GM20000 (cell line): ENCODE measurements at regions not wholly inside any gene's neighbourhood (a gene's known extent, or its start where the extent isn't known, plus 50 kb on each side); places are given as distances from the start of the nearest gene placed in this dataset.

Source experiments
- DNase-seq: peaks from one replicate; pipeline ENCODE4 v3.0.0; 2012; ENCODE audit warnings: low spot score
- TF ChIP-seq, protein P1 (sequence below): IDR thresholded peaks from 2 replicates; pipeline ENCODE4 v1.5.1; 2012; ENCODE audit warnings: mild to moderate bottlenecking, control low read depth; ENCODE audit errors: extremely low read depth, missing control alignments

- TF ChIP-seq, protein P1, sequence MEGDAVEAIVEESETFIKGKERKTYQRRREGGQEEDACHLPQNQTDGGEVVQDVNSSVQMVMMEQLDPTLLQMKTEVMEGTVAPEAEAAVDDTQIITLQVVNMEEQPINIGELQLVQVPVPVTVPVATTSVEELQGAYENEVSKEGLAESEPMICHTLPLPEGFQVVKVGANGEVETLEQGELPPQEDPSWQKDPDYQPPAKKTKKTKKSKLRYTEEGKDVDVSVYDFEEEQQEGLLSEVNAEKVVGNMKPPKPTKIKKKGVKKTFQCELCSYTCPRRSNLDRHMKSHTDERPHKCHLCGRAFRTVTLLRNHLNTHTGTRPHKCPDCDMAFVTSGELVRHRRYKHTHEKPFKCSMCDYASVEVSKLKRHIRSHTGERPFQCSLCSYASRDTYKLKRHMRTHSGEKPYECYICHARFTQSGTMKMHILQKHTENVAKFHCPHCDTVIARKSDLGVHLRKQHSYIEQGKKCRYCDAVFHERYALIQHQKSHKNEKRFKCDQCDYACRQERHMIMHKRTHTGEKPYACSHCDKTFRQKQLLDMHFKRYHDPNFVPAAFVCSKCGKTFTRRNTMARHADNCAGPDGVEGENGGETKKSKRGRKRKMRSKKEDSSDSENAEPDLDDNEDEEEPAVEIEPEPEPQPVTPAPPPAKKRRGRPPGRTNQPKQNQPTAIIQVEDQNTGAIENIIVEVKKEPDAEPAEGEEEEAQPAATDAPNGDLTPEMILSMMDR: no peak
- no peak for DNase-seq
Observed at GRCh38 chr15:95990833-95991232, 339.7 kb upstream of the NR2F2 start.

- TF ChIP-seq, protein P1: no peak
- no peak for DNase-seq
Observed at GRCh38 chr15:95994418-95994817, 336.1 kb upstream of the NR2F2 start.

- TF ChIP-seq, protein P1: no peak
- DNase-seq: no peak
Observed at GRCh38 chr15:95995375-95996168, 334.9 kb upstream of the NR2F2 start.

- no peak for DNase-seq
- TF ChIP-seq, protein P1: no peak
Observed at GRCh38 chr15:95996494-95996893, 334.0 kb upstream of the NR2F2 start.

DNA sequence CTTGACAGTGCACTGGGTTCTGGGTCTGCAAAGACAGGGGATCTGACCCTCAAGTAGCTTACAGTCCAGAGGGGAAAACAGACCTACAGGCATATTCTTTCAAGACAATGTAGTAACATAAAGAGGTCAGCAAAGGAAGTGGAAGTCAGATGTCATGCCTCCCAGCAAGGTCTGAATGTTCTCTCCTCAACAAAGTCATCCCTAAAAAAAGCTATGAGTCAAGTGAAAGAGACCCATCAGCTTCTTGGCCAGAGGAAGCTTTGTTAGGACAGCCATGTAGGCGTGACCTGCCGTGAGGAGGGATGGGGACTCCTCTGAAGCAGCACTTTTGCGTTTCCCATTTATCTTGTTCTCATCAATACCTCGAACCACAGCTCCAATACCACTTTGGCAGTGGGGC is 331.6 kb upstream of the NR2F2 start:
- no peak for DNase-seq
- TF ChIP-seq, protein P1: no peak

DNA sequence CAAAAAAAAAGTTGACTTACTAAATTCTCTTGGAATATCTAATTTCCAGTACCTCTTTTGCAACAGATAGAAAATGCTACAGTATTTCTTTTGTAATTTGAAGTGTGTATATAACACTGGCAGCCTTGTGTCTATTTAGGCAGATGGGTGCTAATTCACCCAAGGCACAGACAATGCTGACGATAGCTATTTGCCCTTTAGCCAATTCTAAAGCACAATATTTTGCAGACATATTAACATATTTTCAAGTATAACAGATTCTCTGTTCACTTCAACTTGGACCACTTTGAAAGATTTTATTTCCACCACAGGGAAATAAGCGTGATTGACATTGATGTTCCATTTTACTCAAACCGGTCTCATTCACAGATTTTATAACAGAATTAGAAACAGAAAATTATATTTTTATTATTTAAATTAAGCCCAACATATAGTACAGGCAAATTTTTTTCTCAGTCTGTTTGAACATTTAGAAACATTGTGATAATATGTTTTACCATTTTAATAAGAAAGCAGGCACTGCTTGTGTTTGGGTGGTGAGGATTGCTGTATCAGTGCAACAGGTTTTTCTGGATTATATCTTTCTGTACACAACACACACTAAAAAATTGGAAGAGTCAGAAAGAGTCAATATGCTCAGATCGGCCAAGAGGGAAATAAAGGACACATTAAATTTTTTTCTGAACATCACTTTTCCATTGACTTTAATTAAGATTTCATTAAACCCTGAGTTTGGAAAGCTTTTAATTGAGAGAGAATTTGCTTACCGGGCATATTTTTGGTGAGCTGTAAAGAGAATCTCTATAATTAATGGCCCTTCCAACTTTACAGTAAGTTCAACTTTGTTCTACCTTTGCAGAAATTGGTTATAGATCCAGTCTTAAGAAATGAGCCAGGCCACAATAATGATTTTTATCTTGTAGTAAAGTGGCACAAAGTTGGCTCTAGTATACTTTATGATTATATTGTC is 327.3 kb upstream of the NR2F2 start:
- TF ChIP-seq, protein P1: no peak
- no peak for DNase-seq

- TF ChIP-seq, protein P1: no peak
- DNase-seq: no peak
Observed at GRCh38 chr15:96005906-96006305, 324.6 kb upstream of the NR2F2 start.
